HEK293 (cell line): ENCODE measurements at regions not wholly inside any gene's neighbourhood (a gene's known extent, or its start where the extent isn't known, plus 50 kb on each side); places are given as distances from the start of the nearest gene placed in this dataset.

ENCODE experiments used
- CTCF ChIA-PET: fragments of 350-600 bp; formaldehyde crosslinking; extraction: SDS; loops from one replicate; lab custom pipeline; 2021; ENCODE audit warnings: antibody characterized with exemption; lab: Yijun Ruan, JAX
- POLR2A ChIA-PET: fragments of 300-600 bp; formaldehyde crosslinking; extraction: SDS; loops from one replicate; lab custom pipeline; 2020; ENCODE audit warnings: antibody characterized with exemption, inconsistent platforms; lab: Yijun Ruan, JAX
- H3K27ac ChIP-seq: fragments of 200-500 bp; sonication (Bioruptor generic); 2 replicates; pipeline ENCODE4 v1.5.1; 2014; ENCODE audit warnings: low read depth, low read length, control low read depth, inconsistent platforms; ENCODE audit errors: extremely low read depth
- H3K36me3 ChIP-seq, 2 experiments: fragments of 200-500 bp in 1 of 2; sonication (Bioruptor generic) in 1 of 2; 1 replicate in 1 of 2; 2 replicates in 1 of 2; pipeline ENCODE4 v1.5.1; 2014 to 2017; ENCODE audit warnings: inconsistent platforms in 2 of 2, low read length in 2 of 2; ENCODE audit not compliant: control insufficient read depth in 2 of 2, insufficient read depth in 1 of 2
- H3K4me1 ChIP-seq: fragments of 200-500 bp; sonication (Bioruptor generic); 2 replicates; pipeline ENCODE4 v1.5.1; 2014; ENCODE audit warnings: mild to moderate bottlenecking, low read length, inconsistent platforms; ENCODE audit not compliant: control insufficient read depth, insufficient read depth
- H3K4me3 ChIP-seq: 2 replicates; pipeline ENCODE4 v1.5.1; 2011; ENCODE audit warnings: low read depth, mild to moderate bottlenecking, control low read depth, low read length, moderate library complexity
- H3K9me3 ChIP-seq: fragments of 200-500 bp; sonication (Bioruptor generic); 2 replicates; pipeline ENCODE4 v1.5.1; 2014; ENCODE audit warnings: low read depth, low read length, inconsistent platforms; ENCODE audit not compliant: control insufficient read depth, insufficient read depth
- ZFP3 ChIP-seq: fragments of 450-650 bp; formaldehyde crosslinking; IDR thresholded peaks from 2 replicates; pipeline ENCODE4 v1.5.1; 2016; ENCODE audit warnings: low read depth, missing biosample characterization, missing genetic modification characterization
- ZNF175 ChIP-seq: fragments of 450-650 bp; formaldehyde crosslinking; IDR thresholded peaks from 2 replicates; pipeline ENCODE4 v1.5.1; 2016; ENCODE audit warnings: missing biosample characterization, missing genetic modification characterization
- ZNF214 ChIP-seq: fragments of 450-650 bp; formaldehyde crosslinking; IDR thresholded peaks from 2 replicates; pipeline ENCODE4 v1.5.1; 2017; ENCODE audit warnings: missing biosample characterization, mild to moderate bottlenecking, missing genetic modification characterization, borderline replicate concordance
- ZNF426 ChIP-seq: fragments of 450-650 bp; formaldehyde crosslinking; IDR thresholded peaks from 2 replicates; pipeline ENCODE4 v1.5.1; 2017; ENCODE audit warnings: missing biosample characterization, missing genetic modification characterization, mild to moderate bottlenecking, inconsistent platforms, moderate library complexity
- ZNF433 ChIP-seq: fragments of 450-650 bp; formaldehyde crosslinking; IDR thresholded peaks from 2 replicates; pipeline ENCODE4 v1.5.1; 2016; ENCODE audit warnings: missing biosample characterization, missing genetic modification characterization, low read depth
- ZNF529 ChIP-seq: fragments of 450-650 bp; formaldehyde crosslinking; IDR thresholded peaks from 2 replicates; pipeline ENCODE4 v1.5.1; 2017; ENCODE audit warnings: missing genetic modification characterization, missing biosample characterization; ENCODE audit not compliant: insufficient replicate concordance
- ZNF660 ChIP-seq: fragments of 450-650 bp; IDR thresholded peaks from 2 replicates; pipeline ENCODE4 v1.5.1; 2018; ENCODE audit warnings: missing biosample characterization, mild to moderate bottlenecking, missing genetic modification characterization
- ZNF837 ChIP-seq: fragments of 450-650 bp; formaldehyde crosslinking; IDR thresholded peaks from 2 replicates; pipeline ENCODE4 v1.5.1; 2016; ENCODE audit warnings: missing biosample characterization, missing genetic modification characterization
- ZNF843 ChIP-seq: fragments of 450-650 bp; formaldehyde crosslinking; IDR thresholded peaks from 2 replicates; pipeline ENCODE4 v1.5.1; 2016; ENCODE audit warnings: missing biosample characterization, missing genetic modification characterization
- TF ChIP-seq, protein P1 (sequence below): fragments of 450-650 bp; formaldehyde crosslinking; IDR thresholded peaks from 2 replicates; pipeline ENCODE4 v1.5.0; 2017; ENCODE audit warnings: missing biosample characterization, missing genetic modification characterization, borderline replicate concordance
- TF ChIP-seq, protein P2 (sequence below): fragments of 450-650 bp; formaldehyde crosslinking; IDR thresholded peaks from 2 replicates; pipeline ENCODE4 v1.5.1; 2016; ENCODE audit warnings: missing biosample characterization, missing genetic modification characterization
- TF ChIP-seq, protein P3 (sequence below): fragments of 450-650 bp; formaldehyde crosslinking; conservative IDR thresholded peaks from 2 replicates; pipeline ENCODE4 v1.5.1; 2016; ENCODE audit warnings: low read depth, missing biosample characterization, missing genetic modification characterization
- TF ChIP-seq, protein P4 (sequence below): fragments of 450-650 bp; formaldehyde crosslinking; IDR thresholded peaks from 2 replicates; pipeline ENCODE4 v1.5.1; 2016; ENCODE audit warnings: missing biosample characterization, missing genetic modification characterization

DNA sequence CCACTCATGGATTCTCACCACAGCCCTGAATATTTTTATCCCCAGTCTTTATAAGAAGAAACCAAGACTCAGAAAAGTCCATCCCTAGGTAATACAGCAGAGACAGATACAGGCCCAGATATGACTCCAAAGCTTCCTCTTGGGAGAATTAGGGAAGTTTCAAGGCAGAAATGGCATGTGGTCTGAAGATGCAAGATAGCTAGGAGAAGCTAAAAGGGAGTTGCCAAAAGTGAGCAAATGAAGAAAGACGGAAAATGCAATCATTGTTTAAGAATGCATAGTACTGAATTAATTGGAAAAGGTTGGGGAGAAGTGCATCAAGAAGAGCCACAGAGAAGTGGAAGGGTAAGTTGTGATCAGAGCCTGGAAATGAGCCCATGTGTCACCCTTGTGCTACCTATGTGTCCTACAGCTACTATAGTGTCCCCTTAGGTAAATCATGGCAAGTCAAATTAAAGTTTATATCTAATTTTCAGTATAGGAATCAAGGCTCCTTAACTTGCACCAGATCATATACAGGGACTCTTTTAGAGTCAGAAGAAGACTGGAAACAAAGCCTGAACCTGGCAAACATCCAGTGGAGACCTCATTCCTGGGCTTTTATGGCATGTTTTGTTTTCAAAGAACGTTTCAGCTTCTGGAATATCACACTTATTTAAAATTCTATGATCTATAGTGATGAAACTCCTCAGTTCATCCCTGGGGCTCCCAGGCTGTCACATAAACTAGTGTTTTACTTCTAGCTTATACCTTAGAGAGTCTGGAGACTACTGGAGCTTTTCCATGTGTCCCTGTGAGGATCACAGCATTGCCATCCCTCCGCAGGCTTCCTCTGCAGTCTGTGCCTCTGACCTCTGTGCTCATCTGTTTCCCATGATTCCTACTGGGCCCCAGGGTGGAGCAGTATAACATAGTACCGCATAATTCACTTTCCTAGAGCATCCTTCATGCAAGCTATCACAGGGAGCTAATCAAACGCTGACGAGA is 189.0 kb upstream of the CDKN3 start:
- H3K4me1 ChIP-seq: peaks cover 24% of the 10 kb centered on the region
- TF ChIP-seq, protein P1, sequence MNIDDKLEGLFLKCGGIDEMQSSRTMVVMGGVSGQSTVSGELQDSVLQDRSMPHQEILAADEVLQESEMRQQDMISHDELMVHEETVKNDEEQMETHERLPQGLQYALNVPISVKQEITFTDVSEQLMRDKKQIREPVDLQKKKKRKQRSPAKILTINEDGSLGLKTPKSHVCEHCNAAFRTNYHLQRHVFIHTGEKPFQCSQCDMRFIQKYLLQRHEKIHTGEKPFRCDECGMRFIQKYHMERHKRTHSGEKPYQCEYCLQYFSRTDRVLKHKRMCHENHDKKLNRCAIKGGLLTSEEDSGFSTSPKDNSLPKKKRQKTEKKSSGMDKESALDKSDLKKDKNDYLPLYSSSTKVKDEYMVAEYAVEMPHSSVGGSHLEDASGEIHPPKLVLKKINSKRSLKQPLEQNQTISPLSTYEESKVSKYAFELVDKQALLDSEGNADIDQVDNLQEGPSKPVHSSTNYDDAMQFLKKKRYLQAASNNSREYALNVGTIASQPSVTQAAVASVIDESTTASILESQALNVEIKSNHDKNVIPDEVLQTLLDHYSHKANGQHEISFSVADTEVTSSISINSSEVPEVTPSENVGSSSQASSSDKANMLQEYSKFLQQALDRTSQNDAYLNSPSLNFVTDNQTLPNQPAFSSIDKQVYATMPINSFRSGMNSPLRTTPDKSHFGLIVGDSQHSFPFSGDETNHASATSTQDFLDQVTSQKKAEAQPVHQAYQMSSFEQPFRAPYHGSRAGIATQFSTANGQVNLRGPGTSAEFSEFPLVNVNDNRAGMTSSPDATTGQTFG: no peak
- CTCF ChIA-PET: no interaction called here

DNA sequence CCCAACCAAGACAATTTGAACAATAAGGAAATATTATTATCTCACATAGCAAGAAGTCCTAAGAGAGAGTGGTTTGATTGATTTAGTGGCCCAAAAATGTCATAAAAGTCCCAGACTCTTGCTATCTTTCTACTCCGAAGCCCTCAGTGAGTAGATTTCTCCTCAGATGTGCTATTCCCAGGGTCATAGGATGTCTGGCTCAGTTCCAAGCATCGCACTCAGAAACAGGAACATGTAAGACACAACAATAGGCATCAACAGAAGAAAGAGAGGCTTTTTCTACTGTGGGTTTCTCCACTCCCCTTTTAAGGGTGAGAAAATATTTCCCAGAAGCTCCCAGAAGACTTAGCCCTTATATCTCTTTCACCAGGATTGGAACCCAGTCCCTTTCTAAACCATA is 188.1 kb upstream of the CDKN3 start:
- no peak for TF ChIP-seq ZNF433 (tag by site-specific recombination)
- TF ChIP-seq ZNF426 (tag by site-specific recombination): no peak
- no peak for TF ChIP-seq ZNF837
- TF ChIP-seq ZFP3 (tag by site-specific recombination): no peak
- TF ChIP-seq, protein P2, sequence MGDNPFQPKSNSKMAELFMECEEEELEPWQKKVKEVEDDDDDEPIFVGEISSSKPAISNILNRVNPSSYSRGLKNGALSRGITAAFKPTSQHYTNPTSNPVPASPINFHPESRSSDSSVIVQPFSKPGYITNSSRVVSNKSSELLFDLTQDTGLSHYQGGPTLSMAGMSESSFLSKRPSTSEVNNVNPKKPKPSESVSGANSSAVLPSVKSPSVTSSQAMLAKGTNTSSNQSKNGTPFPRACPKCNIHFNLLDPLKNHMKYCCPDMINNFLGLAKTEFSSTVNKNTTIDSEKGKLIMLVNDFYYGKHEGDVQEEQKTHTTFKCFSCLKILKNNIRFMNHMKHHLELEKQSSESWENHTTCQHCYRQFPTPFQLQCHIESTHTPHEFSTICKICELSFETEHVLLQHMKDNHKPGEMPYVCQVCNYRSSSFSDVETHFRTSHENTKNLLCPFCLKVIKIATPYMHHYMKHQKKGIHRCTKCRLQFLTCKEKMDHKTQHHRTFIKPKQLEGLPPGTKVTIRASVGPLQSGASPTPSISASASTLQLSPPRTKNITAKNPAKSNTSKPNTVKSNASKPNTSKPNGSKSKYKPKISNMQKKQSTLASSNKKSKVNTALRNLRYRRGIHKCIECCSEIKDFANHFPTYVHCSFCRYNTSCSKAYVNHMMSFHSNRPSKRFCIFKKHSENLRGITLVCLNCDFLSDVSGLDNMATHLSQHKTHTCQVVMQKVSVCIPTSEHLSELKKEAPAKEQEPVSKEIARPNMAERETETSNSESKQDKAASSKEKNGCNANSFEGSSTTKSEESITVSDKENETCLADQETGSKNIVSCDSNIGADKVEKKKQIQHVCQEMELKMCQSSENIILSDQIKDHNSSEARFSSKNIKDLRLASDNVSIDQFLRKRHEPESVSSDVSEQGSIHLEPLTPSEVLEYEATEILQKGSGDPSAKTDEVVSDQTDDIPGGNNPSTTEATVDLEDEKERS (tag by site-specific recombination): no peak
- TF ChIP-seq, protein P3, sequence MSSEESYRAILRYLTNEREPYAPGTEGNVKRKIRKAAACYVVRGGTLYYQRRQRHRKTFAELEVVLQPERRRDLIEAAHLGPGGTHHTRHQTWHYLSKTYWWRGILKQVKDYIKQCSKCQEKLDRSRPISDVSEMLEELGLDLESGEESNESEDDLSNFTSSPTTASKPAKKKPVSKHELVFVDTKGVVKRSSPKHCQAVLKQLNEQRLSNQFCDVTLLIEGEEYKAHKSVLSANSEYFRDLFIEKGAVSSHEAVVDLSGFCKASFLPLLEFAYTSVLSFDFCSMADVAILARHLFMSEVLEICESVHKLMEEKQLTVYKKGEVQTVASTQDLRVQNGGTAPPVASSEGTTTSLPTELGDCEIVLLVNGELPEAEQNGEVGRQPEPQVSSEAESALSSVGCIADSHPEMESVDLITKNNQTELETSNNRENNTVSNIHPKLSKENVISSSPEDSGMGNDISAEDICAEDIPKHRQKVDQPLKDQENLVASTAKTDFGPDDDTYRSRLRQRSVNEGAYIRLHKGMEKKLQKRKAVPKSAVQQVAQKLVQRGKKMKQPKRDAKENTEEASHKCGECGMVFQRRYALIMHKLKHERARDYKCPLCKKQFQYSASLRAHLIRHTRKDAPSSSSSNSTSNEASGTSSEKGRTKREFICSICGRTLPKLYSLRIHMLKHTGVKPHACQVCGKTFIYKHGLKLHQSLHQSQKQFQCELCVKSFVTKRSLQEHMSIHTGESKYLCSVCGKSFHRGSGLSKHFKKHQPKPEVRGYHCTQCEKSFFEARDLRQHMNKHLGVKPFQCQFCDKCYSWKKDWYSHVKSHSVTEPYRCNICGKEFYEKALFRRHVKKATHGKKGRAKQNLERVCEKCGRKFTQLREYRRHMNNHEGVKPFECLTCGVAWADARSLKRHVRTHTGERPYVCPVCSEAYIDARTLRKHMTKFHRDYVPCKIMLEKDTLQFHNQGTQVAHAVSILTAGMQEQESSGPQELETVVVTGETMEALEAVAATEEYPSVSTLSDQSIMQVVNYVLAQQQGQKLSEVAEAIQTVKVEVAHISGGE (tag by site-specific recombination): no peak
- no peak for TF ChIP-seq ZNF529 (tag by site-specific recombination)
- TF ChIP-seq ZNF175 (tag by site-specific recombination): no peak
- no peak for TF ChIP-seq ZNF843
- TF ChIP-seq, protein P4, sequence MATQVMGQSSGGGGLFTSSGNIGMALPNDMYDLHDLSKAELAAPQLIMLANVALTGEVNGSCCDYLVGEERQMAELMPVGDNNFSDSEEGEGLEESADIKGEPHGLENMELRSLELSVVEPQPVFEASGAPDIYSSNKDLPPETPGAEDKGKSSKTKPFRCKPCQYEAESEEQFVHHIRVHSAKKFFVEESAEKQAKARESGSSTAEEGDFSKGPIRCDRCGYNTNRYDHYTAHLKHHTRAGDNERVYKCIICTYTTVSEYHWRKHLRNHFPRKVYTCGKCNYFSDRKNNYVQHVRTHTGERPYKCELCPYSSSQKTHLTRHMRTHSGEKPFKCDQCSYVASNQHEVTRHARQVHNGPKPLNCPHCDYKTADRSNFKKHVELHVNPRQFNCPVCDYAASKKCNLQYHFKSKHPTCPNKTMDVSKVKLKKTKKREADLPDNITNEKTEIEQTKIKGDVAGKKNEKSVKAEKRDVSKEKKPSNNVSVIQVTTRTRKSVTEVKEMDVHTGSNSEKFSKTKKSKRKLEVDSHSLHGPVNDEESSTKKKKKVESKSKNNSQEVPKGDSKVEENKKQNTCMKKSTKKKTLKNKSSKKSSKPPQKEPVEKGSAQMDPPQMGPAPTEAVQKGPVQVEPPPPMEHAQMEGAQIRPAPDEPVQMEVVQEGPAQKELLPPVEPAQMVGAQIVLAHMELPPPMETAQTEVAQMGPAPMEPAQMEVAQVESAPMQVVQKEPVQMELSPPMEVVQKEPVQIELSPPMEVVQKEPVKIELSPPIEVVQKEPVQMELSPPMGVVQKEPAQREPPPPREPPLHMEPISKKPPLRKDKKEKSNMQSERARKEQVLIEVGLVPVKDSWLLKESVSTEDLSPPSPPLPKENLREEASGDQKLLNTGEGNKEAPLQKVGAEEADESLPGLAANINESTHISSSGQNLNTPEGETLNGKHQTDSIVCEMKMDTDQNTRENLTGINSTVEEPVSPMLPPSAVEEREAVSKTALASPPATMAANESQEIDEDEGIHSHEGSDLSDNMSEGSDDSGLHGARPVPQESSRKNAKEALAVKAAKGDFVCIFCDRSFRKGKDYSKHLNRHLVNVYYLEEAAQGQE (tag by site-specific recombination): no peak
- TF ChIP-seq ZNF214 (tag by site-specific recombination): no peak
- no peak for TF ChIP-seq ZNF660
- Histone ChIP-seq H3K9me3 (no peaks in the 10 kb centered on the region), H3K27ac (no peak overlapping the region), H3K36me3 (no peaks in the 10 kb centered on the region), H3K4me3 (no peak overlapping the region), H3K4me1 (peaks cover 24% of the 10 kb centered on the region)
- ChIA-PET POLR2A (interaction anchor here (0.5 kb wide), 1 partner anchor 77 kb away, joined by 3 read pairs; no protein-coding TSS in a partner anchor), CTCF (no interaction called here)

More for the DNA sequence above, 189.0 kb upstream of the CDKN3 start:
- Histone ChIP-seq H3K9me3 (no peaks in the 10 kb centered on the region), H3K36me3 (no peaks in the 10 kb centered on the region), H3K27ac (no peak overlapping the region; the same call in 1 of the 2 replicates), H3K4me3 (no peak overlapping the region)
- POLR2A ChIA-PET: interaction anchor here (0.5 kb wide), 1 partner anchor 78 kb away, joined by 3 read pairs; no protein-coding TSS in a partner anchor
